Islet of Langerhans (tissue), 1 donor: ENCODE measurements at regions not wholly inside any gene's neighbourhood (a gene's known extent, or its start where the extent isn't known, plus 50 kb on each side); places are given as distances from the start of the nearest gene placed in this dataset.

Source experiments
- FAIRE-seq: peaks from one replicate; lab custom pipeline; 2011; peaks lifted over from hg19 to GRCh38; lab: Jason Lieb, UNC

- no peak for FAIRE-seq
Measured at GRCh38 chrX:5526191-5526590, 702.5 kb downstream of the NLGN4X start.

- no peak for FAIRE-seq
Measured at GRCh38 chrX:5490786-5491563, 737.7 kb downstream of the NLGN4X start.

DNA sequence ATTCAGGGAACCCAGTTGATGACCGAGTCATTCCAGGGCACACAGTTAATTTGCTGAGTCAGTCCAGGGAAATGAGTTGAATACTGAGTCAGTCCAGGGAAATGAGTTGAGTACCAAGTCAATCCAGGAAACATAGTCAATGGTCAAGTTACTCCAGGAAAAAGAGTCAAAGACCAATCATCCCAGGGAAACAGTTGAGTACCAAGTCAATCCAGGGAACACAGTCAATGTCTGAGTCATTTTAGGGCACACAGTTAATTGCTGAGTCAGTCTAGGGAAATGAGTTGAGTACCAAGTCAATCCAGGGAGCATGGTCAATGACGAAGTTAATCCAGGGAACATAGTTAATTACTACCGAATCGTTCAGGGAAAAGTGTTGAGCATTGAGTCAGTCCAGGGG is 754.4 kb downstream of the NLGN4X start:
- FAIRE-seq = no peak

- FAIRE-seq = no peak
Measured at GRCh38 chrX:5458300-5458842, 770.3 kb downstream of the NLGN4X start.

GRCh38 chrX:5449323-5449722 is 779.3 kb downstream of the NLGN4X start:
- no peak for FAIRE-seq

DNA sequence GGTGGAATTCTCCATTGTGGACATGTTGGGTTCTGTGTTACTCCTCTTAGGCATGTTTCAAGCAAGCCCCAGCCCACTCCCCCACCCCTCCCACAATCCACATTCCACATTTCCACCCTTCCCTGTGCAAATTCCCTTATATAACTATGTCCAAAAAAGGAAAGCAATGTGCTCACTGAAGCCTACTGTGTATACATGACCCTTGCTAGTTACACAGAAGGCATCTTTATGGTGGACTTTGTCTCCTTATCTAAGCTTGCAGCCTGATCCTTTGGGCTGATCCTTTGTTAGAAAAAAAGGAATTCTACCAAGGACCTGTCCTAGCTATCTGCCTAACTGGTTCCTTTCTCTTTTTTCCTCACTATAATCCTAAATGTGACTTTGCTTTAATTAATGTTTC is 796.8 kb downstream of the NLGN4X start:
- FAIRE-seq = no peak

GRCh38 chrX:5425119-5425518 is 803.5 kb downstream of the NLGN4X start:
- FAIRE-seq = no peak

GRCh38 chrX:5417381-5417780 is 811.3 kb downstream of the NLGN4X start:
- FAIRE-seq = no peak

GRCh38 chrX:5415738-5416137 is 812.9 kb downstream of the NLGN4X start:
- no peak for FAIRE-seq

DNA sequence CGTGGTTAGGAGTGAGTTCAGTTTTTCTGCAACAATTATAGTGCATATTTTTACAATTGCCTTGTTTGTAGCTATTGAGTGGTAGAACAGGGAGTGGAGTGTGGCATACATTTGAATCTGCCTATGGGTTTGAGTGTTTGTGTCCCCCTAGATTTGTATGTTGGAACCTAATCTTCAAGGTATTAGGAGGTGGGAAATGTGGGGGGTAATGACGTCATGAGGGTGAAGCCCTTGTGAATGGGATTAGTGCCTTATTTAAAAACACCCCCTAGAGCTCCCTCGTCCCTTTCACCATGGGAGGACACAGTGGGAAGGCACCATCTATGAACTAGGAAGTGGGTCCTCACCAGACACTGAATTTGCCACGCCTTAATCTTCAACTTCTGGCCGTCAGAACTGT is 819.6 kb downstream of the NLGN4X start:
- FAIRE-seq = no peak

DNA sequence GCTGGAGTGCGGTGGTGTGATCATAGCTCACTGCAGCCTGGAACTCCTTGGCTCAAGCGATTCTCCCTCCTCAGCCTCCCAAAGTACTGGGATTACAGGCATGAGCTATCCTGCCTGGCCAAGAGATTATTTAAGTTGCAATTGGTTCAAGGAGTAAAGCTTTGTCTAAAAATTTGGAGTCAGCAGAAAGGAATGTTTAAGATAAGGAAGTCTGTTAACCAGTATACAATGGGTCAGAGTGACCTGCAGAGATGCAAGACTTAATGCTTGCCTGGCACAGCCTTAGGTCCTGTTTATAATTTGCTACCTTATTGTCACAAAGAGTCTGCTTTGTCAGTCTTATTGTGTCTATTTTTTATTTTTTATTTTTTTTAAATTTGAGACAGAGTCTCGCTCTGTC is 826.2 kb downstream of the NLGN4X start:
- FAIRE-seq = no peak

DNA sequence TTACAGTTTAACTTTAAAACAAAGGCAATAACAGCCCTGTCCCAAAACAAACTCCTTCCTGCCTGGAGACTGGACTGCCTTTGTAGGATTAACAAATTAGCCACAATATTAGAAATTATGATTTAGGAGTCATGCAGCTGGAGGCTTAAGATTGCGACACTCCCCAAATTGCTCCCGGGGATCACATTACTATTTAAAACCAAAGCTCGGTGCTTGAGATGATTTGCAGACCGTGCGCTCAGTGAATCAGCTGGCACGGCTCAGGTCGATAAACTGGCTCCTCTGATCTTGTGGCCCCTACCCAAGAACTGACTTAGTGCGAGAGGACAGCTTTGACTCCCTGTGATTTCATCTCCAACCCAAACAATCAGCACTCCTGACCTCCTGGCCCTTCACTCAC is 829.3 kb downstream of the NLGN4X start:
- FAIRE-seq = no peak

DNA sequence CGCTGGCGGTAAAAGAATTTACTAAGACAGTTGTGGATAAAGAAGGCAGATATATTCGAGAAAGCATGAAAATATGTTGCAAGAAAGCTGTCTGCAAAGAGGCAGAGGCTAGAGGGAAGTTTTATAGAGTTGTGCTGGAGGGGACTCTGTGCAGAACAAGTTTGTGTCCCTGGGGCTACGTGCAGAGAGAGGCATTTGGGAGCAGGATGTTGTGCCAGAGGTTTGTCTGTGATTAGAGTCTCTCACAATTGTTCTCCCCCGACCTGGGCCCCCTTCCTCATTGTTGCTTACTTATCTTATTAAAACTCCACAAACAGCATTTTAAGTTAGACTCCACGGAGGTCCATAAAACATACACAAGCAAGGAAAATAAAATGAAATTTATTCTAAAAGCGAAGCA is 831.3 kb downstream of the NLGN4X start:
- no peak for FAIRE-seq

- FAIRE-seq = no peak
Measured at GRCh38 chrX:5390376-5390775, 838.3 kb downstream of the NLGN4X start.

- no peak for FAIRE-seq
Measured at GRCh38 chrX:5388087-5388486, 840.6 kb downstream of the NLGN4X start.

DNA sequence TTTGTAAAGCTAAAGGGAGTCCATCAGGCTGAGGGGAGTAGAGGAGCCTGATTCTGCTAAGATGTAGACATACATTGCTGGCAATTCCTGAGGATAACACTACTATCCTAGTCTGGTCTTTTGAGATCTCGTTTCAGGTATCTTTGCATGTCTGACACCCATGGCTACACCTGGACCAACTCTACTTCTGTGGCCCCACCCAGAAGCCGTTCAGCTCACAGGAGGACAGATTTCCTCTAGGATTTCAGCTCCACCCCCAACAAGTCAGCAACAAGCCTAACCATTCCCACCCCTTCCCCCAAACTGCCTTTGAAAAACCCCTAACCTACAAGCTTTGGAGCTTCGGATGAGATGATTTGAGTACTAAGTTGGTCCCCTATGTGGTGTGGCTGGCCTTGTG is 848.2 kb downstream of the NLGN4X start:
- no peak for FAIRE-seq

GRCh38 chrX:5341902-5342301 is 886.8 kb downstream of the NLGN4X start:
- FAIRE-seq = no peak

DNA sequence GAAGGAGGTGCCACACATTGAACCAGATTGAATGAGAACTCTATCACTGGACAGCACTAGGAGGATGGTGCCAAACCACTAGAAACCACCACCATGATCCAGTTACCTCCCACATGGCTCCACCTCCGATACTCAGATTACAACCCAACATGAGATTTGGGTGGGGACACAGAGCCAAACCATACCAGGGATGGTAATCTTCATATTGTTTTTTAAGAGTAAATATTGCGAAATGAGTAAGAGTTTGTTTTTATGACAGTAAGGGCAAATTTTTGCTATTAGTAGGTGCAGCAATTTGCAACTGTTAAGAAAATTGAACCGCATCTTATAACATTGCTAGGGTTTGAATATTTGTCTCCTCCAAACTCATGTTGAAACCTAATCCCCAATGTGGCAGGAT is 891.5 kb downstream of the NLGN4X start:
- no peak for FAIRE-seq

DNA sequence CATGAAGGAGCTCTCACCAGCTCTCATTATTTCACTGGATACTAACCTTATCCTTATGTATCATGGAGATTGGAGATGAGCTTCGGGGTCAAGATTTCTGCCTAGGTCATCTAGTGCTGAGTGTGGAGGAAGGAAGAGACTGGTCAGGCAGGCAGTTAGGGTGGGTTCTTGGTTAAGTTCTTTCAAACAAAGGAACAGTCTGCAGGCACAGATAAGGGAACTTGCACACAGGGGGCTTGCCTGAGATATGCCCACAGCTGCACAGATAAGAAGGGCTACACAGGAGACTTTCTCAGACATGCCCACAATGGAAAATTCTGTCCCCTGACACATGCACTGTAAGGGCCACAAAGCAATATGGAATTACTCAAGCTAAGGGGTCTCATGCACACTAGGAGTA is 904.1 kb downstream of the NLGN4X start:
- no peak for FAIRE-seq

DNA sequence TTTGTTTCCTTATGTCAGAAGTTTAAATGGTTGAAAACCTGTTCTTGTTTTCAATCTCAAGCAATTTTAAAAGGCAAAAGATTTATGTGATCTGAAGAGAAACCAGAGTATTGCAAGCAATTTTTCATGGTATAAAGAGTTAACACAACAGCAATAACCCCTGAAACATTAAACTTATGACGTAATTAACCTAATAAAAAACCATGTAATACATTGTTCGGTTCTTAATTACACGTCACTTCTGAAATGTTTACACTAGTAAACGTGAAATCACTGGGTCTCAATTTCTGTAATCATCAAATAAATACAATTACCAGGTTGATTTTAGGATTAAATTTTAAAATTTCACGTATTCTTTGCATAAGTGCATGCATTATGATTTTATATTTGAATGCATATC is 914.5 kb downstream of the NLGN4X start:
- FAIRE-seq = no peak

DNA sequence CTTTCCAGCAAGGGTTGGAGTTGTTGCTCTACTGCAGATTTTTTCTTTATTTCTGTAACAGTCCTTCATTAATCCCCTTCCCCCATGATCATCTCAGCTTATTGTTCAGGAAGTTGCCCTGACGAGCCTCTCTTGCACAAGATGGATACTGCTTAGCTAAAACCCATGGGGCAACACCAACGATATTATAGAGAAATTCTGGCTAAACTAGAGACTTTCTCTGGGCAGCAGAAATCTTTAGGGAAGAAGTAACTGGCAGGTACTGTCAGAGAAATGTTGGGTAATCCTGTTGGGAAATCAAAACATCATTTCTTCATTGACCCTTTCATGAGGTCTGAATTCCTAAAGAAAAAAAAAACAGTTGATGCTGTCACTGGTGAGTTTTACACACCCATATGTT is 921.3 kb downstream of the NLGN4X start:
- no peak for FAIRE-seq

DNA sequence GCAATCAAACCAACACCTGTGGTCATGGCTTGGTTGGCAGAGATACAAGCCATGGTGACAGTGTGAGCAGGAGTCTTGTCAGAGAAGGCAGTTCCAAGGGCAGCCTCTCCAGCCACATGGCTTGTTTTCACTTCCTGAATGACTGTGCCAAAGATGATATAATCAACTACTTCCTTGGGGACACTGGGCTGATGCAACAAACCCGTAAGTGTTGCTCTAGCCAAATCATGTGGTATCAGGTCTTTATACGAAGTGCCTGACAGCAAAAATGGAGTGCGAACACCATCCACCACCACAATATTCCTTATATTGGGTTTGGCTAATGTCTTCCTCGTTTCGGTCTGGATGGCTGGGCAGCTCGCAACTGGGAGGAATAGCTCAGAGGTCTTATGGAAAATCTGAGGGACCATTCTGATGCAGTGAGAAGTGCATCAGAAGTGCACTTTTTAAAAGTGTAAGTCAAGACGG is 922.0 kb downstream of the NLGN4X start:
- FAIRE-seq = no peak

DNA sequence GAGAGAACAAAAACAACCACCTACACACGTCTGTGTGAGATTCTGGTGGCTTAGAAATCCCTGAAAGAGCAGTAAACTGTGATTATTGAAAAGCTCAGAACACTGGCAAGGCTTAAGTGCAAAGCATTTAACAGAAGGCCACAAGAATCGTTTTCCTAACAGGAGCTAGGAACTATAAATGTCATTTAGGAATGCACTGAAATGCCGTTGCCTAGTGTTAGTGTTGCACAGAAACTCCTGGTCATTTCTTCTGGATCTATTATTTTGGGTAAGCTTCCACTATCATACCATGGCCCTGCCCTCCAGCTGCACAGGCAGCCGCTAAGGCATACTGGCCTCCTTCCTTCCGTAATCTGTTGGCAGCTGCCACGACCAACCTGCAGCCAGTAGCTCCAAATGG is 923.2 kb downstream of the NLGN4X start:
- FAIRE-seq = no peak

DNA sequence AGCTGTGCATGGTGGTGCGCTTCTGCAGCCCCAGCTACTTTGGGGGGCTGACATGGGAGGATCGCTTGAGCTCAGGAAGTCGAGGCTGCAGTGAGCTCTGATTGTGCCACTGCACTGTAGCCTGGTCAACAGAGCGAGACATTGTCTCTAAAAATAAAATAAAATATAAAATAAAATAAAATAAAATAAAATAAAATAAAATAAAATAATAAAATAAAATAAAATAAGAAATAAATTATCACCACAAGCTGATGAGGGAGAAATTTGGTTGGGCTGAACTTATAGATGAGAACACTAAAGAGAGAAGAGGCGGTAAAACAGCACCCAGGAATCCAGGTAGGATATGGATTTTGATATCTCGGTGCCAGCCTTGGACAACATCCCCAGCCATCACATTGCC is 933.7 kb downstream of the NLGN4X start:
- FAIRE-seq = no peak
